OCI-LY3 (cell line): ENCODE measurements at regions not wholly inside any gene's neighbourhood (a gene's known extent, or its start where the extent isn't known, plus 50 kb on each side); places are given as distances from the start of the nearest gene placed in this dataset.
"Not testable (repeated sequence)": the region's sequence is repeated elsewhere in the genome, so short reads cannot be mapped to it uniquely, and the experiment has no call there.

Experiments used
- EZH2phosphoT487 ChIP-seq: fragments of 200-600 bp; shearing (Covaris generic); IDR thresholded peaks from 2 replicates; pipeline ENCODE4 v1.6.1; 2018; ENCODE audit warnings: antibody characterized with exemption, mixed run types, low read depth
- TF ChIP-seq, protein P1 (sequence below): fragments of 200-600, 300-600 bp; sonication (generic); IDR thresholded peaks from 2 replicates; pipeline ENCODE4 v1.5.1; 2014; ENCODE audit warnings: antibody characterized with exemption, low read length, low read depth

DNA sequence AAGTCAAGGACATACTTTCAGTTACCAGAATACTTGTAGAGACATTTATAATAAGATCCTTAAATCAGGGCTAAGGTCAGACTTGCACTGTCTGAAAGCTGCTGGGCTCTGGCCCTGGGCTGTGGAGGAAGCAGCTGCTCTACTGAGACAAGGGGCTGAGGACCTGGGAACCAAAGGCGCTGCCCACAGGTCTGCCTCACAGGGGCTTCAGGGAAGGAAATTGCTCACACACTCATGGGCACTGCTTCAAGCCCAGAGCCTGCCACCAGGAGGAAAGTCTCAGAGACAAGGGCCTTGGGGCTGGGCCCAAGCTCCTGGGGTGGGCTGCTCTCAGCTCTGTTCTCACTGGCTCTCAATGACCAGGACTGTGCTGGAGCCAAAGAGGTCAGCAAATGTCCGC lies 614.1 kb downstream of the RPIA start:
- TF ChIP-seq EZH2phosphoT487: not testable (repeated sequence)
- TF ChIP-seq, protein P1, sequence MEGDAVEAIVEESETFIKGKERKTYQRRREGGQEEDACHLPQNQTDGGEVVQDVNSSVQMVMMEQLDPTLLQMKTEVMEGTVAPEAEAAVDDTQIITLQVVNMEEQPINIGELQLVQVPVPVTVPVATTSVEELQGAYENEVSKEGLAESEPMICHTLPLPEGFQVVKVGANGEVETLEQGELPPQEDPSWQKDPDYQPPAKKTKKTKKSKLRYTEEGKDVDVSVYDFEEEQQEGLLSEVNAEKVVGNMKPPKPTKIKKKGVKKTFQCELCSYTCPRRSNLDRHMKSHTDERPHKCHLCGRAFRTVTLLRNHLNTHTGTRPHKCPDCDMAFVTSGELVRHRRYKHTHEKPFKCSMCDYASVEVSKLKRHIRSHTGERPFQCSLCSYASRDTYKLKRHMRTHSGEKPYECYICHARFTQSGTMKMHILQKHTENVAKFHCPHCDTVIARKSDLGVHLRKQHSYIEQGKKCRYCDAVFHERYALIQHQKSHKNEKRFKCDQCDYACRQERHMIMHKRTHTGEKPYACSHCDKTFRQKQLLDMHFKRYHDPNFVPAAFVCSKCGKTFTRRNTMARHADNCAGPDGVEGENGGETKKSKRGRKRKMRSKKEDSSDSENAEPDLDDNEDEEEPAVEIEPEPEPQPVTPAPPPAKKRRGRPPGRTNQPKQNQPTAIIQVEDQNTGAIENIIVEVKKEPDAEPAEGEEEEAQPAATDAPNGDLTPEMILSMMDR: not testable (repeated sequence)
